ENCODE measurements at regions not wholly inside any gene's neighbourhood (a gene's known extent, or its start where the extent isn't known, plus 50 kb on each side); places are given as distances from the start of the nearest gene placed in this dataset.

DNA sequence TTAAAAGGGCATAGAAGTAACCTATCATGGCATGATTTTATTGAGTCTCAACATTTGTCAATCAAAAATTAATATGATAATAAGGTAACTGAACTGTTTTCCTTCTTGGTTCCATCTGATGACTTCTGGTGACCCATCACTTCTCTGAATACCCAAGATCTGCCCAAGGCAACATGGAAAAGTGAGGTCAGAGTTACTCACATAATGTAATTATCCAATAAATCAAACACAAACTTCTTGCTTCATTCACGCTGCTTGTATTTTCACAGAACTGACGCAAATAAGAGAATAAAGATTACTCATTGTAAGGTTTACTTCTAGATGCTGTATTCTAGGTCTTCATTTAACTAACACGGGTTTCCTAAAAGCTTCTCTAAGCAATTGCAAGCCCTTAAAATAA is 361.6 kb downstream of the RBM26 start:
- DNase-seq: no peak
- no peaks in the 10 kb centered on the region for H3K4me1 Mint-ChIP-seq
- no peaks in the 10 kb centered on the region for H3K36me3 Mint-ChIP-seq (ENCODE audit: low read depth)

DNA sequence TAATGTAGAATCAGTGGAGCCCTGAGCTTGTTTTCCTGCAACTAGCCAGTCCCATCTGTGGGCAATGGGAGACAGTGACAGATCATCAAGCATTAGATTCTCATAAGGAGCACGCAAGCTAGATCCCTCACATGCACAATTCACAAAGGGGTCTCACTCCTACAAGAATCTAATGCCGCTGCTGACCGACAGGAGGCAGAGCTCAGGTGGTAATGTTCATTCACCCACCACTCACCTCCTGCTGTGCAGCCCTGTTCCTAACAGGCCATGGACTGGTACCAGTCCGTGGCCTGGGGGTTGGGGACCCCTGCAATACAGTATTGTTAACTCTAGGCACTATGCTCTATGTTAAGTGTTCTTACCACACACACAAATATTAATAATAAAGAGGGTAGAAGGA is 362.8 kb downstream of the RBM26 start:
- no peak overlapping the region for H3K27ac Mint-ChIP-seq
- no peaks in the 10 kb centered on the region for H3K9me3 Mint-ChIP-seq
- TF ChIP-seq, protein P1, sequence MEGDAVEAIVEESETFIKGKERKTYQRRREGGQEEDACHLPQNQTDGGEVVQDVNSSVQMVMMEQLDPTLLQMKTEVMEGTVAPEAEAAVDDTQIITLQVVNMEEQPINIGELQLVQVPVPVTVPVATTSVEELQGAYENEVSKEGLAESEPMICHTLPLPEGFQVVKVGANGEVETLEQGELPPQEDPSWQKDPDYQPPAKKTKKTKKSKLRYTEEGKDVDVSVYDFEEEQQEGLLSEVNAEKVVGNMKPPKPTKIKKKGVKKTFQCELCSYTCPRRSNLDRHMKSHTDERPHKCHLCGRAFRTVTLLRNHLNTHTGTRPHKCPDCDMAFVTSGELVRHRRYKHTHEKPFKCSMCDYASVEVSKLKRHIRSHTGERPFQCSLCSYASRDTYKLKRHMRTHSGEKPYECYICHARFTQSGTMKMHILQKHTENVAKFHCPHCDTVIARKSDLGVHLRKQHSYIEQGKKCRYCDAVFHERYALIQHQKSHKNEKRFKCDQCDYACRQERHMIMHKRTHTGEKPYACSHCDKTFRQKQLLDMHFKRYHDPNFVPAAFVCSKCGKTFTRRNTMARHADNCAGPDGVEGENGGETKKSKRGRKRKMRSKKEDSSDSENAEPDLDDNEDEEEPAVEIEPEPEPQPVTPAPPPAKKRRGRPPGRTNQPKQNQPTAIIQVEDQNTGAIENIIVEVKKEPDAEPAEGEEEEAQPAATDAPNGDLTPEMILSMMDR (IDR thresholded peaks at IDR 0.05): no peak
- H3K27me3 Mint-ChIP-seq (ENCODE audit: low read depth, poor library complexity): peaks cover 3% of the 10 kb centered on the region
- H3K4me1 Mint-ChIP-seq: no peaks in the 10 kb centered on the region
- no peaks in the 10 kb centered on the region for H3K36me3 Mint-ChIP-seq (ENCODE audit: low read depth)
- no peak for DNase-seq
- no peak overlapping the region for H3K4me3 Mint-ChIP-seq

More for the DNA sequence above, 361.6 kb downstream of the RBM26 start:
- Mint-ChIP-seq H3K4me3 (no peak overlapping the region), H3K9me3 (no peaks in the 10 kb centered on the region), H3K27ac (no peak overlapping the region), H3K27me3 (ENCODE audit: low read depth, poor library complexity) (peaks cover 3% of the 10 kb centered on the region)
- TF ChIP-seq, protein P1 (IDR thresholded peaks at IDR 0.05): no peak

DNA sequence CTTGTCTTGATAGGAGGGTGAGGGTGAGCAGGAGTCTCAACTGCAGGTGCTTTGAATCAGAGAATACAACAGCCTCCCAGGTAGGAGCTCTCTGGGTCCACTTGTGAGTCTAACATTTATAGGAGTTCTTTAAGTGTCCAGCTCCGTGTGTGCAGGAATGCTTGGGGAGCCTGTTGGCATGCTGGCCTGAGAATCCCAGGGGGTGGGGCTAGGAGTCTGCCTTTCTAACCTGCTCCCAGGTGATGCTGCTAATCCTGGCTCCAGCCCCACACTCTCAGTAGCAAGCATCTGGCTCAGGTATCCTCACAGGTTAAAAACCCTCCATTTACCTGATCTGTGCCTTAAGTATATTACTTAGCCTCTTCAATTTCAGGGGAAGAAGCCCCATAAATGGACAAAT is 368.9 kb downstream of the RBM26 start:
- no peak overlapping the region for H3K4me3 Mint-ChIP-seq

DNA sequence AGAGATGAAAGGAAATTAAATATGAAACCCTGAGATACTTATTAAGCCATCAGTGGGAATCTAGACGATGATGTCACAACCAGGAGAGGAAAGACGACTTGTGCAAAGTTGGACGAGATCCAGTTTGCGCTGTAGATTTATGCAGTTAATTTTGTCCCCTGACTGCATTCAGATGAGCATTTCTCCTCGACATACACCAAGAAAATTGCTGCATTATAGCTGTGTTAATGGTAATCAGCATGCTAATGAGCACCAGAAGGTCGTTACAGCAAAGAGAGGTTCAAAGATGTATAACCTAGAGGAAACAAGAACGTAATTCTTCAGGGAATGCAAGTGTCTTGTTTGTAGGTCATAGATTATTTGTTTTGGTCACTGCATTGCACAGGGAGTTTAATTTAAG is 371.7 kb downstream of the RBM26 start:
- DNase-seq: no peak
- no peaks in the 10 kb centered on the region for H3K27me3 Mint-ChIP-seq (ENCODE audit: low read depth, poor library complexity)
- no peaks in the 10 kb centered on the region for H3K36me3 Mint-ChIP-seq (ENCODE audit: low read depth)
- no peaks in the 10 kb centered on the region for H3K4me1 Mint-ChIP-seq
- H3K27ac Mint-ChIP-seq: no peak overlapping the region
- H3K9me3 Mint-ChIP-seq: no peaks in the 10 kb centered on the region
- no peak overlapping the region for H3K4me3 Mint-ChIP-seq
- TF ChIP-seq, protein P1 (IDR thresholded peaks at IDR 0.05): no peak

More for the DNA sequence above, 368.9 kb downstream of the RBM26 start:
- TF ChIP-seq, protein P1 (IDR thresholded peaks at IDR 0.05): no peak
- H3K36me3 Mint-ChIP-seq (ENCODE audit: low read depth): no peaks in the 10 kb centered on the region
- no peak overlapping the region for H3K27ac Mint-ChIP-seq
- no peak for DNase-seq
- no peaks in the 10 kb centered on the region for H3K4me1 Mint-ChIP-seq
- H3K27me3 Mint-ChIP-seq (ENCODE audit: low read depth, poor library complexity): no peaks in the 10 kb centered on the region
- no peaks in the 10 kb centered on the region for H3K9me3 Mint-ChIP-seq

DNA sequence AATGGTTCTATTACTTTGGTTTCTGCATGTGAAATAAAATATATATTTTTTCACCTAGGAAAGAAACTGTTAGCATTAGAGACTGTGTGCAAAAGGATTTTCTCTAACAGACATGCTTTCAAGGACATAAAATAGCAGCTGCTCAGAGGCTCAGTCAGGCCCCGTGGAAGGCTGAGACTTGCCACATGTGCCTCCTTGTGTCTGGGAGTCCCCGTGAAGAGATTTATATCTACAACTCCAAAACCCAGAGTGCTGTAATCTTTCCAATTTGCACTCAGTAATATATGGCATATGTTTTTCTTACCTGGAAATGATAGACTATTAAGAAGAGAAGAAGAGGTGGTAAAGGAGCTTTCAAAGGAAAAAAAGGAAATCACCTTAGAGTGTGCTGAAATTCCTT is 371.6 kb upstream of the OBI1 start:
- TF ChIP-seq, protein P1 (IDR thresholded peaks at IDR 0.05): no peak
- Mint-ChIP-seq H3K9me3 (no peaks in the 10 kb centered on the region), H3K27ac (no peak overlapping the region), H3K4me3 (no peak overlapping the region), H3K27me3 (ENCODE audit: low read depth, poor library complexity) (no peaks in the 10 kb centered on the region), H3K4me1 (no peaks in the 10 kb centered on the region), H3K36me3 (ENCODE audit: low read depth) (no peaks in the 10 kb centered on the region)
- no peak for DNase-seq

DNA sequence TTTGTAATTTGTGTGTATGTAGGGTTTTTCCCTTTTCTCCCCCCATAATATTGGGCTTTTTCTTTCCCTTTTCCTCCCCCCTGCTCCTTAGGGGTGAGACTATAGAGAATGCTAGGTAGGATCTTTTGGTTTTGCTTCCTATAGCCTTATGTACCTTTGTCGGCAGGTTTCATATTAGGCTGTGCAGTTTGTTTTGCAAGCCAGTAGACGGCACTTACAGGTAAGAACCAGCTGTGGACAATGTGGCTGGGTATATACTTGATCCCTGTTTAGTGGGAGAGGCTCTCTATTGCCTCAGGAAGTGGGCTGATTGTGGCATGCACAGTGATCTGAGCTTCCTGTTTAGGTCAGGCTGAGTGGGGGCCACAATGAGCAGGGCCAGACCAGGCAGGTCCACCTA is 359.2 kb upstream of the OBI1 start:
- TF ChIP-seq, protein P1 (IDR thresholded peaks at IDR 0.05): no peak
- no peak overlapping the region for H3K27ac Mint-ChIP-seq
- no peaks in the 10 kb centered on the region for H3K36me3 Mint-ChIP-seq (ENCODE audit: low read depth)
- H3K4me1 Mint-ChIP-seq: no peaks in the 10 kb centered on the region
- no peak for DNase-seq
- no peak overlapping the region for H3K4me3 Mint-ChIP-seq
- peaks cover 56% of the 10 kb centered on the region for H3K9me3 Mint-ChIP-seq
- H3K27me3 Mint-ChIP-seq (ENCODE audit: low read depth, poor library complexity): no peaks in the 10 kb centered on the region

Data from nephron progenitor cell (in vitro differentiated cells).